Nephron (organoid): ENCODE measurements at regions not wholly inside any gene's neighbourhood (a gene's known extent, or its start where the extent isn't known, plus 50 kb on each side); places are given as distances from the start of the nearest gene placed in this dataset.

Source experiments
- H3K27ac Mint-ChIP-seq, 3 experiments: 2 replicates each; pipeline ENCODE4 v1.8.0; 2020; ENCODE audit warnings: mixed read lengths in 3 of 3, mild to moderate bottlenecking in 2 of 3, moderate library complexity in 1 of 3
- H3K27me3 Mint-ChIP-seq: 2 replicates; pipeline ENCODE4 v1.8.0; 2021; ENCODE audit warnings: low read depth, mild to moderate bottlenecking, moderate library complexity, mixed read lengths
- H3K36me3 Mint-ChIP-seq: 2 replicates; pipeline ENCODE4 v1.8.0; 2020; ENCODE audit warnings: low read depth, mixed read lengths
- H3K4me1 Mint-ChIP-seq: 2 replicates; pipeline ENCODE4 v1.8.0; 2020; ENCODE audit warnings: mixed read lengths
- H3K4me3 Mint-ChIP-seq, 3 experiments: 2 replicates each; pipeline ENCODE4 v1.8.0; 2020; ENCODE audit warnings: mild to moderate bottlenecking in 3 of 3, mixed read lengths in 3 of 3, moderate library complexity in 2 of 3
- H3K9me3 Mint-ChIP-seq: 2 replicates; pipeline ENCODE4 v1.8.0; 2020; ENCODE audit warnings: mixed read lengths
- CTCF ChIP-seq, 3 experiments: fragments of 200-600 bp; sonication (generic); IDR thresholded peaks; one replicate each; pipeline ENCODE4 v1.5.0; 2021; ENCODE audit warnings: antibody characterized with exemption in 3 of 3; ENCODE audit not compliant: unreplicated experiment in 3 of 3

- no peaks in the 10 kb centered on the region for H3K36me3 Mint-ChIP-seq
- no peak for TF ChIP-seq CTCF (IDR thresholded peaks at IDR 0.05; ENCODE audit: unreplicated experiment in 3 of 3)
- H3K27me3 Mint-ChIP-seq, result peaks cover 61% of the 10 kb centered on the region
- H3K4me1 Mint-ChIP-seq, result no peaks in the 10 kb centered on the region
- no peak overlapping the region for H3K27ac Mint-ChIP-seq
- no peak overlapping the region for H3K4me3 Mint-ChIP-seq
- no peaks in the 10 kb centered on the region for H3K9me3 Mint-ChIP-seq
Measured at GRCh38 chr15:77709135-77709886, 76.6 kb upstream of the LINGO1 start.

GRCh38 chr15:77706482-77707244 lies 74.0 kb upstream of the LINGO1 start:
- H3K4me1 Mint-ChIP-seq, result no peaks in the 10 kb centered on the region
- no peak overlapping the region for H3K4me3 Mint-ChIP-seq
- H3K36me3 Mint-ChIP-seq, result no peaks in the 10 kb centered on the region
- no peak overlapping the region for H3K27ac Mint-ChIP-seq
- peaks cover 44% of the 10 kb centered on the region for H3K27me3 Mint-ChIP-seq
- no peak for TF ChIP-seq CTCF (IDR thresholded peaks at IDR 0.05; ENCODE audit: unreplicated experiment in 3 of 3)
- no peaks in the 10 kb centered on the region for H3K9me3 Mint-ChIP-seq

- Mint-ChIP-seq H3K27ac (no peak overlapping the region), H3K4me1 (no peaks in the 10 kb centered on the region), H3K4me3 (no peak overlapping the region), H3K27me3 (peaks cover 39% of the 10 kb centered on the region), H3K36me3 (no peaks in the 10 kb centered on the region), H3K9me3 (no peaks in the 10 kb centered on the region)
- TF ChIP-seq CTCF (IDR thresholded peaks at IDR 0.05; ENCODE audit: unreplicated experiment in 3 of 3), result no peak
Measured at GRCh38 chr15:77702211-77702957, 69.7 kb upstream of the LINGO1 start.

- TF ChIP-seq CTCF (IDR thresholded peaks at IDR 0.05; ENCODE audit: unreplicated experiment in 3 of 3), result no peak
Measured at GRCh38 chr15:77698481-77698880, 65.8 kb upstream of the LINGO1 start.

GRCh38 chr15:77697893-77698292 lies 65.2 kb upstream of the LINGO1 start:
- Mint-ChIP-seq H3K27me3 (peaks cover 34% of the 10 kb centered on the region), H3K36me3 (no peaks in the 10 kb centered on the region), H3K9me3 (no peaks in the 10 kb centered on the region), H3K27ac (no peak overlapping the region), H3K4me3 (no peak overlapping the region), H3K4me1 (no peaks in the 10 kb centered on the region)
- no peak for TF ChIP-seq CTCF (IDR thresholded peaks at IDR 0.05; ENCODE audit: unreplicated experiment in 3 of 3)

More at GRCh38 chr15:77698481-77698880, 65.8 kb upstream of the LINGO1 start:
- no peaks in the 10 kb centered on the region for H3K9me3 Mint-ChIP-seq
- no peak overlapping the region for H3K27ac Mint-ChIP-seq
- H3K36me3 Mint-ChIP-seq, result no peaks in the 10 kb centered on the region
- peaks cover 29% of the 10 kb centered on the region for H3K27me3 Mint-ChIP-seq
- H3K4me3 Mint-ChIP-seq, result no peak overlapping the region
- no peaks in the 10 kb centered on the region for H3K4me1 Mint-ChIP-seq
